NCI-H226 (cell line): ENCODE measurements at regions not wholly inside any gene's neighbourhood (a gene's known extent, or its start where the extent isn't known, plus 50 kb on each side); places are given as distances from the start of the nearest gene placed in this dataset.

Source experiments
- DNase-seq: peaks from one replicate; pipeline ENCODE4 v3.0.0-alpha.2; 2015

GRCh38 chr19:29293292-29293691 is 80.3 kb upstream of the UQCRFS1 start:
- DNase-seq = no peak

GRCh38 chr19:29293736-29294342 is 80.9 kb upstream of the UQCRFS1 start:
- peak; percentile 42 for DNase-seq

GRCh38 chr19:29294343-29294811 is 81.4 kb upstream of the UQCRFS1 start:
- peak; percentile 72 for DNase-seq

- no peak for DNase-seq
Observed at GRCh38 chr19:29295285-29295684, 82.3 kb upstream of the UQCRFS1 start.

- no peak for DNase-seq
Observed at GRCh38 chr19:29297381-29297780, 84.4 kb upstream of the UQCRFS1 start.

GRCh38 chr19:29299416-29300380 is 86.7 kb upstream of the UQCRFS1 start:
- no peak for DNase-seq

GRCh38 chr19:29302002-29302928 is 89.3 kb upstream of the UQCRFS1 start:
- no peak for DNase-seq

- no peak for DNase-seq
Observed at GRCh38 chr19:29303069-29303718, 90.2 kb upstream of the UQCRFS1 start.

GRCh38 chr19:29303719-29304090 is 90.8 kb upstream of the UQCRFS1 start:
- DNase-seq = no peak

- DNase-seq = no peak
Observed at GRCh38 chr19:29305268-29305667, 92.3 kb upstream of the UQCRFS1 start.

GRCh38 chr19:29308977-29309590 is 96.1 kb upstream of the UQCRFS1 start:
- DNase-seq = no peak

GRCh38 chr19:29309637-29310036 is 96.7 kb upstream of the UQCRFS1 start:
- no peak for DNase-seq

GRCh38 chr19:29311191-29311790 is 98.3 kb upstream of the UQCRFS1 start:
- no peak for DNase-seq

- DNase-seq = no peak
Observed at GRCh38 chr19:29315556-29316190, 102.7 kb upstream of the UQCRFS1 start.

- no peak for DNase-seq
Observed at GRCh38 chr19:29318581-29318980, 105.6 kb upstream of the UQCRFS1 start.

- DNase-seq = no peak
Observed at GRCh38 chr19:29320086-29320485, 107.1 kb upstream of the UQCRFS1 start.

GRCh38 chr19:29320618-29321017 is 107.7 kb upstream of the UQCRFS1 start:
- no peak for DNase-seq

- DNase-seq = no peak
Observed at GRCh38 chr19:29321116-29321515, 108.2 kb upstream of the UQCRFS1 start.

- DNase-seq = no peak
Observed at GRCh38 chr19:29323021-29323430, 110.1 kb upstream of the UQCRFS1 start.

GRCh38 chr19:29323440-29324290 is 110.7 kb upstream of the UQCRFS1 start:
- DNase-seq = no peak
